GM19238 (cell line): ENCODE measurements at regions not wholly inside any gene's neighbourhood (a gene's known extent, or its start where the extent isn't known, plus 50 kb on each side); places are given as distances from the start of the nearest gene placed in this dataset.

Experiments
- DNase-seq: peaks from one replicate; pipeline ENCODE4 v3.0.0; 2011; ENCODE audit warnings: low spot score; ENCODE audit not compliant: insufficient read length

GRCh38 chr13:107351305-107351704 is 783.4 kb upstream of the ARGLU1 start:
- DNase-seq: no peak

GRCh38 chr13:107348925-107349324 is 781.0 kb upstream of the ARGLU1 start:
- DNase-seq: no peak

- no peak for DNase-seq
These were observed 780.5 kb upstream of the ARGLU1 start for GRCh38 chr13:107348471-107348870.

GRCh38 chr13:107347641-107348369 is 779.9 kb upstream of the ARGLU1 start:
- no peak for DNase-seq

GRCh38 chr13:107342747-107343146 is 774.8 kb upstream of the ARGLU1 start:
- DNase-seq: no peak

- DNase-seq: no peak
These were observed 771.3 kb upstream of the ARGLU1 start for GRCh38 chr13:107339209-107339608.

DNA sequence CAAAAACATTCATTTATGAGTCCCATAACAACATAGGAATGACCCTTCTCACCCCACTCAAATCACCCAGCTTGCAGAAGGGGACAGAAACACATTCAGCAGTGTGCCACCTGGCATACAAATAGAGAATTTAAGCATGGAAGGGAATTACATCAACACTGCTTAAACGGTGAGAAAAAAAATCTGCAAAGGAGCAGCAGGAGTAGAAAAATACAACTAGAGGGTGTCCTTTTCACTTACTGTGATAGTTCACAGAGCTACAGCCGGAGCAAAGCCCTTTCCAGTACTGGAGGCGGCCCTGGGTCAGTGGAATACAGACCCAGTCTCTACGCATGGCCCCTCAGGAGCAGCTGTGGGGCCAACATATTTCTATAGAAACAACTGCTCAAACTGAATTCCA is 764.3 kb upstream of the ARGLU1 start:
- no peak for DNase-seq

GRCh38 chr13:107331359-107331758 is 763.4 kb upstream of the ARGLU1 start:
- no peak for DNase-seq

GRCh38 chr13:107330484-107330883 is 762.5 kb upstream of the ARGLU1 start:
- DNase-seq: no peak

DNA sequence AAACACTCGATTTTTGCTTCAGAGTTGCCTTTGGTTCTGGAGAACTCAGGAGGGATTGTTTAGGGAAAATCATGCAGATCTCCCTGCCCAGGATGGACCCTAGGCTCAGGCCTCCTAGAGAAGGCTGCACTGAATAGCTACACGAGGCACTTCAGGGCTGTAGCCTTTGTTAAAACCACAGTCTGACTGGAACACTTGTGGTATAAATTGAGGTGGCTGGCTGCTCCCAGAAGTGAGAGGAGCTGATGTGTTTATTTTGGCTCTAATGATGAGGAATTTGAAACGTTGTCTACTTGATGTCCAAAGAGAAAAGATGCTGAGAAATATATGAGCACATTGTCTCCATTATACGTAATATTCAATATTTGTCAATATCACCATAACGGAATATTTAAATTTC is 762.1 kb upstream of the ARGLU1 start:
- DNase-seq: no peak

- DNase-seq: no peak
These were observed 756.7 kb upstream of the ARGLU1 start for GRCh38 chr13:107324416-107325204.

DNA sequence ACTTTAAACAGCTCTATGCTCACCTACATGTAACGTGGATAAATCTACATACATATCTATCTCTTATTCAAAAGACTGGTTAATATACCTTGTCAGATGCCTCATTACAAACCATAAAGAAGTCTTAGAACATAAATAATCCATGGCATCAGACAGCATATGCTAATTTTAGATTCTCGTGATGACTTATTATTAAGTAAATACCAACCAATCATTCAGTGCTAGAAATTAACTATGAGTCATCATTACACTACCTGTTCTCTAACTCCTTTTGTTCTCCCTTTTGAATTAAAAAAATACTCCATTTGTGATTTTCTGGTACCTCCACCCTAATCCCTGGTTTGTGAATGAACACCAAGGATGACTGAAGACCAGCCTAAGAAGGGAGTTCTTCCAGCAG is 754.3 kb upstream of the ARGLU1 start:
- DNase-seq: no peak

DNA sequence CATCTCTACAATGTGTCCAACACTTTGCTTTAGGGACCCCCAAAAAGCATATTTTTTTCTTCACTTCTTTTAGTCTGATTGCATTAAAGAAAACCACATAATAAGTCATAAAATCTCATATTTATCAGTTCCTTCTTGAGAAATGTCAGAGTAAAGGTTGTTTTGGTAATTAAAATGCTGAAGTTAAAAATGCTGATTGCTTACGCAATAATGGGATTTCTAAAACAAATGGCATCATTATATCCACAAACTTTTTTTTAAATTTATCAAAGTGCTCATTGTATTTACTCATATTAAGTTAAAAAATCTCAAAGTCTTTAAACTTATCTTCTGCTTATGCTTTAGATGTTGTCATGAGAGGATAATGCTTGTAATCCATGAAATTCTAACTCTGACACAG is 737.2 kb upstream of the ARGLU1 start:
- DNase-seq: no peak

DNA sequence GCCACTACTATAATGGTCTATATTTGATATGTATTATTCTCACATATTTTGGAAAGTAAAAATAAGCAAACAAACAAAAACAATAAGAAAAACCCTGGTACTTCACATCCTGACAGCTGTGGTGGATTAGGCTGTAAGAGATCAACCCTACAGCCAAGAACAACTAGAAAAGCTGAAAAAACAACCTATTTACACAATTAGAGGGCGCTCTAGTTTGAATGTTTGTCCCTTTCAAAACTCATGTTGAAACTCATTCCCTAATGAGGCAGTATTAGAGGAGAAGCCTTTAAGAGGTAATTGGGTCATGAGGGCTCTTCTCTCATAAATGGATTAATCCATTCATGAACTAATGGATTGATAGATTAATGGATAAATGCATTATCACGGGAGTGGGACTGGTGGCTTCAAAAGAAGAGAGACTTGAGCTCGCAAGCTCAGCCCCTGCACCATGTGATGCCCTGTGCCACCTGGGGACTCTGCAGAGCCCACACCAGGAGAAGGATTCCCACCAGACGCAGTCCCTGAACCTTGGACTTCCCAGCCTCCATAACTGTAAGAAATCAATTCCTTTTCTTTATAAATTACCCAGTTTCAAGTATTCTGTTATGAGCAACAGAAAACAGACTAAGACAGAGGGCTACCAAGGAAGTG is 733.9 kb upstream of the ARGLU1 start:
- no peak for DNase-seq

DNA sequence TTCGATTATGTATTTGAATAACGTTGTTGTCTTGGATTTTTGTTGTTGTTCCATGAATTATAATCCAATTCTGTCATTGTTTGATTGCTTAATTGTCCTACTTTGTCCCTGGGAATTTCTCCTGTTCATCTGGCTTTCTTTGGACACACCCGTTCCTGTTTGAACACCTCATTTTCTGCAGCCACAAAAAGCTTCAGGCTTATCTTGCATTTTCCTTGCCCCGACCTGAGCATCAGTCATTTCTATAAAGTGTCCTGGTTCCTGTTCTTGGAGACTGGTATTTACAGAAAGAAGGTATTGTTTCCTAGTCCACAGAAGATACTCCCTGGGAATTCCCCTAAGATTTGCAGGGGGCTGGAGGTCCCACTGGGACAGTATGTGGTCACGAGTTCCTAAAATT is 731.8 kb upstream of the ARGLU1 start:
- DNase-seq: no peak

GRCh38 chr13:107296804-107297203 is 728.9 kb upstream of the ARGLU1 start:
- DNase-seq: no peak

DNA sequence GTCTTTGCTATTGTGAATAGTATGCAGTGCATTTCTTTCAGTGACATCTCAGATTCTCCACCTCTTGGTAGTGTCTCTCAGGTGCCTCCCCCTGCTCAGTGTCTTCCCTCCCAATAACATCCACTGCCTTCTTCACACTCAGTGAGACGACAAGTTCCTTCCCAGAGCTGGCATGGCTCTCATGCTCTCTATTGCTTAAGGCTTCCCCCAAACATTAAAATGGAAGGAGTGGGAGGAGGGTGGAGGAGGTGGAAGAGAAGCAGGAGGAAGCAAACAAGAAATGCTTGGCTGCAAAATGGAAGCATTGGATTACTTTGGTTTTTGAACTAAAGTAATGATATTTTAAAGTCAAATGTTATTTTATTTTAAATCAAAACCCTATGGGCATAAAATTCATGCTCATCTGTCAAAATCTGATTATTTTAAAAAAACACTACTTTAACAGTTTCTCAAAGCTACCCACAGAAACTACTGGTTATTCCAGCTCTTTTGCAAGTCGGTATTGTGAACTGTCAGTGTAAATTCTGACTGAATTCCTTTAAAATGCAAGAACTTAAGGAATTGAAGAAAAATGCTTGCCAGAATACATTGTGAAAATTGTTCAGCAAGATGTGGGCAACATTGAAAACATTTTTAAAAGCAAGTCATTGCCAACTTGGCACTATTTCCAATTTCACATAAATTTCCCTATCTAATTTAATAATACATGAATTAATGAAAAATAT is 727.6 kb upstream of the ARGLU1 start:
- no peak for DNase-seq

DNA sequence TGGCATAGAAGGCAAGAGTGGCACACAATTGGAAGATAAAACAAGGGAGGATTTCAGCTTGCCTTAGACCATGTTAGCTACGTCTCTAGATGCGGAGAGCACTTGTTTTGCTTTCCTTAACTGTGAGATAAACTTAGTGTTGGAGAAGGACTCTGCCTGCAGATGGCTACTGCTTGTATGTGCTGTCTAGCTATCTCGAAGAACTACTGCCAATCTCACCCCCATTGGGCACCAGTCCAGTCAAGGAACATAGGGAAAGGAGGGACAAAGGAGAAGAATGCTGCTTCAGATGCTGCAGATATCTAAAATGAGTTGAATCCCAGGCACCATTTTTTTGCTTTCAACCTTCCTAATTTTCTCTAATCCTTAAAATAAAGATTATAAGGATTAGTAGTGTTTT is 726.0 kb upstream of the ARGLU1 start:
- DNase-seq: no peak

DNA sequence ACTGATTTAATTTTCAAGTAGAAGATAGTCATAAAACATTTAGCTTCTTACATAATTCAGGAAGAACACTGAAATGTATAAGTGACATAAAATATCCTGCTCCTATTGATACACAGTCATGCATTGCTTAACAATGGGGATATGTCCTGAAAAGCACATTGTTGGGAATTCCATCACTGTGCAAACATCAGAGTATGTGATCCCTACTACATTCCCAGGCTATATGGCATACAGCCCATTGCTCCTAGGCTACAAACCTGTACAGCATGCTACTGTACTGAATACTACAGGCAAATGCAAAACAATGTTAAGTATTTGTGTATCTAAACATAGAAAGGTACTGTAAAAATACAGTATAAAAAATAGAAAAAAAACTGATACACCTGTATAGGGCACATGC is 723.9 kb upstream of the ARGLU1 start:
- no peak for DNase-seq

DNA sequence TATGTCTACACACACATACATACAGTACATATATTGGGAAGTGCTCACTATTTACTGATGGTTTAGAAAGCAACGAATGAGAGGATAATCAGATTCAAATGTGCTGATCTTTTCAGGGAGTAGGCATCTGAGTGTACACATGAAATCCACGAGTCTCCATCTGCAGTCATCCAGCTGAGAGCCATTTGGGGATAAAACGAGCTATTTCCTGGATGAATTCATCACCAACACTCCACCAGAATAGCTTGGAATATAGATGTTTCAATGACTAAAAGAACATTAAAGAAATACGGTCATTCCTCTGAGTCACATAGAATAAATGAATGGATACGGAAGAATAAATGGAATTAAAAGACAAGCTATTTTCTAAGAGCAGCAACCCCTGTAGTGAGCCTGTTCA is 721.6 kb upstream of the ARGLU1 start:
- no peak for DNase-seq

DNA sequence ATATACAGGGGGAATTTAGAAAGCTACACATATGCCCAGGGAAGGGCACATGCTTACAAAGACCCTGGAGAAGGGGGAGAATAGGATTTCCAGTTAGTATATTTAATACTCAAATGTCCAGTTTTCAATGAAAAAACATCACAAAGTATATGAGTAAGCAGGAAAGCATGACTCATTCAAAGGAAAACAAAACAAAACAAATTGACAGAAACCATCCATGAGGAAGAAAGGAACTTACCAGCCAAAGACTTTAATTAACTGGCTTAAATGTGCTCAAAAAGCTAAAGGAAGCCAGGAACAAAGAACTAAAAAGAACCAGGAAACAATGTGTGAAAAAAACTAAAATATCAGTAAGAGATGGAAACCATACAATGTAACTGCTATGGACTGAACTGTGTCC is 716.2 kb upstream of the ARGLU1 start:
- DNase-seq: no peak

DNA sequence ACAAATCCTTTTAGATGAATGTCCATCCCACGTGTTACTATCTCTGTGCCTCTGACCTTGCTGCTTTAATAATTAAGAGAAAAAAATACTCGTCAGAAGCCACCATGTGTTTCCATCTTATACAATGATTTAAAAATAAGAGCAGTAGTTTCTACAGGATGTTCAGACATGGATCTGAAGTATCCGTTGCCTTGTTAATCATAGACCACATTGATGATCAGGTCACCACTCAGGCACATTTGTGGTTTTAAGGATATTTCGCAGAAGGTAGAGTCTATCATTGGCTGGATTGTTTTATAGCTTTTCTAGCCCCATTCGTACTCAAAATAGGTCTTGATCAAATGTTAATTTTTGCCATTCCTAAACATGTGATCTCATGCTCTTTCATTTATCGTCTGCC is 710.0 kb upstream of the ARGLU1 start:
- no peak for DNase-seq
